NCI-H446 treated with DMSO at 0.1 percent for 48 hours (cell line): ENCODE measurements at regions not wholly inside any gene's neighbourhood (a gene's known extent, or its start where the extent isn't known, plus 50 kb on each side); places are given as distances from the start of the nearest gene placed in this dataset.
A peak's percentile ranks its signal among the peaks of the same experiment; 100 is the strongest.

Experiments used
- DNase-seq: peaks from one replicate; lab custom pipeline; 2025; lab: John Stamatoyannopoulos, UW

DNA sequence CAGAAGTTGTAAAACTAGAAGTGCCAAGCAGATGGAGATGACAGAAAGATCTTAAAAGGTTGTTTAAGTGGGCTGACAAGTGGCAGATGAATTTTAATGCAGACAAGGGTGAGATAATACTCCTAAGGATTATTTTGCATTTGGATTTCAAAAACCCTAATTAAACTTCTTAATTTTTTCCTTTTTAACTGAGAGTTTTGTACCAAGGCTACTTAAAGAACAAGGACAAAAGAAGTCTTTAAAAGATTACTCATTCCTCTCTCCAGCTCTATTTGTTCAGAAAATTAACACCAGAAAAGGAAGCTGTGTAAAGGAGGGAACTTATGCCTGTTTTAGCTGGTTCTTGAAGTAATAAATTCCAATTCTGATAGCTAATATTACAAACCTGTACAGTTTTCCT lies 275.4 kb downstream of the ETNK1 start:
- no peak for DNase-seq

DNA sequence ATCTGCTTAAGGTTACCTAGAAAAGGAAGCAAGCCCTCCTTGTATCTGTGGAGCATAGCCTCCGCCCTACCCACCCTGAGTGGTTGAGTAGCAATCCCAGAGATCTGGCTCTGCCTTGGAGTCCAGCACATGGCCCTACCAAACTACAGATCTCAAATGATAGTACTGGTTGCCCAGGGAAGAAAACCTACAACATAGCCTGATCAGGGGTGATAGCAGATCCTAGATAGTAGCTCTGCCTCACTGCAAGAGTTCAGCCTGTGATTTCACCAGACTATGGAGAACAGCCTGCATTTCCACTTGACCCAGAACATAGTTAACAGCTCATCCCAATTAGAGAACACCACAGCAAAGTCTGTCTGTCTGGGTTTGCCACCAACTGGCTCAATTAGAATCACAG lies 279.5 kb downstream of the ETNK1 start:
- no peak for DNase-seq

GRCh38 chr12:22916241-22916640 lies 291.3 kb downstream of the ETNK1 start:
- no peak for DNase-seq

GRCh38 chr12:22916815-22917214 lies 291.8 kb downstream of the ETNK1 start:
- DNase-seq: no peak

- DNase-seq: no peak
Observed at GRCh38 chr12:22919883-22920282, 294.9 kb downstream of the ETNK1 start.

- no peak for DNase-seq
Observed at GRCh38 chr12:22923768-22924167, 298.8 kb downstream of the ETNK1 start.

GRCh38 chr12:22924391-22924790 lies 299.4 kb downstream of the ETNK1 start:
- DNase-seq: no peak

DNA sequence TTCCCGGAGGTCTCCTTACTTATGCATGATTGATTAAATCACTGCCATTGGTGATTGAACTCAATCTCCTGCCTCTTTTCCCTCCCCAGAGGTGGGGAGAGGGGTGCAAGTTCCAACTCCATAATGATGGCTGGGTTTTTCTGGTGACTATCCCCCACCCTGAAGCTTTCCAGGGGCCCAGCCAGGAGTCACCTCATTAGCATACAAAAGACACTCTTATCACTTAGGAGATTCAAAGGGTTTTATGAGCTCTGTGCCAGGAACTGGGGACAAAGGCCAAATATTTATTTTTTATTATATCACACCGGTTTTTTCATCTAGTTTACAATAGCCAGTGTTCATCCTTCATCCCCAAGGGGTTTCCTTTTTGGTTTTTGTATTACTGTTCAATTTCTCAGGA lies 300.7 kb downstream of the ETNK1 start:
- DNase-seq: no peak

DNA sequence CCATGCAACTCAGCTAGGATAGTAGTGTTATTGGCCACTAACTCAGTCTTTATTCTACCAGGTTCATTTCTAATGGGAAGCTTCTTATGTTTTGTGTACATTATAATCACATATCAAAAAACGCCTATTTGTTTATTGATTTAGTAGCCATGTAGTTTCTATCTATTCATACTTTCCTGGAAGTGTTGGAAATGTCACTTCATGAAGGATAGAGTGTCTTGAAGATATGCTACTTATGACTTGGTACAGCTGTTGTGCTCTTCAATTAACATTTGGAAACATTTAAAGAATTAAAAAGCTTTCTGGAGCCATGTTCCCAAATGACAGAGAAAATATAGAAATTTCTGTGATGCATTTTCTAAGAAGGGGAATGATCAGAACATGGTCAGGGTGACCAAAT lies 307.5 kb downstream of the ETNK1 start:
- no peak for DNase-seq

DNA sequence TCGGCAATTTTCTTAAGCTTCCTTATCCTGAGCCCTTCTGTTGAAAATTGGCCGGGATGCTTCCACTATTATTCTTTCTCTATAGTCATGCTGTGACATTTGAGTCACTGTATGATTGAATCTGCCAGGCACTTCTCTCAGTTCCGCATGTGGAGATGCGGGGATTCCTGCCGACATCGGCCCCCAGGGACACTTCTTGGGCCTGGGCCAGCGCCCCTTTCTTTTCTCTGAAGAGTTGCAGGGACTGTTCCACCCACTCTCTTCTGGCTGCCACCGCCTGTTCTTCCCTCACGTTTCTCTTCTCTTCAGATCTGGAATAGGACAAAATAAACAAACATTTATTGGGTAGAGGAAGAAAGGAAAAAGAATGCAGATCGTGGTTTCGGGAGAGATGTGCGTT lies 310.1 kb downstream of the ETNK1 start:
- peak; percentile 78 for DNase-seq

DNA sequence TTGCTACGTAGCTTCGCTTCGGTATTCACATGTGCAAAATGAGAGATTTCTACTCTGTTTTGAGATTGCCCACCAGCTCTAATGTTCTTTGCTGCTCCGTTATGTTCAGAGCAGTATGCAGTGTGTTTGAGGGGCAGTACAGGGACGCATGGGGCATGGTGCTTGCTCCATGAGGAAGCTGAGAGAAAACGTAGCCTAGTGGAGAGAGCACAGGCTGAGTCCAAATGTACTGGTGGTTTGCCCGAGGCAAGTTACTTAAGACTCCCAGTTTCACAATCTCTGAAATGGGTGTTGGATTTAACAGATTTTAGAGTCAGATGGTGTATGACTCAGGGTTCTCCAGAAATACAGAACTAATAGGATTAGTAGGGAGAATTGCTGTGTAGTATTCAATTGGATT lies 310.5 kb downstream of the ETNK1 start:
- DNase-seq: no peak

DNA sequence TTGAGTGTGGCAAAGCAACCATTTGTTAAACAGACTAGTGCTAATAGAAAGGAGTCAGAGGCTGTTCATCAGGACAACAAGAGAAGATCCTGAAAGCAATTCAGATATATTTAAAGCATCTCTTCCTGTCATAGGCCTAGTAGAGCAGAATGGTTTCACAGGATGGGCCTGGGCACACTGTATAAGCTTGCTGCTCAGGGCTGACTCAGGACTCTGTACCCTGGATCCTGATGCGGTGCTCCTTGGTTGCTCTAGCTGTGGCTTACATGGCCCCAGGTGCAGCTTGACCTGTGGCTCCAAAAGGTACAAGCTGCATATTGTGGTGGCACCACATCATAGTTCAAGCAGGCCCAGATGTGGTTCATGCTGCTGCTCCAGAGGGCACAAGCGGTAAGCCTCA lies 313.4 kb downstream of the ETNK1 start:
- no peak for DNase-seq

GRCh38 chr12:22951206-22951605 lies 326.2 kb downstream of the ETNK1 start:
- peak; percentile 47 for DNase-seq

DNA sequence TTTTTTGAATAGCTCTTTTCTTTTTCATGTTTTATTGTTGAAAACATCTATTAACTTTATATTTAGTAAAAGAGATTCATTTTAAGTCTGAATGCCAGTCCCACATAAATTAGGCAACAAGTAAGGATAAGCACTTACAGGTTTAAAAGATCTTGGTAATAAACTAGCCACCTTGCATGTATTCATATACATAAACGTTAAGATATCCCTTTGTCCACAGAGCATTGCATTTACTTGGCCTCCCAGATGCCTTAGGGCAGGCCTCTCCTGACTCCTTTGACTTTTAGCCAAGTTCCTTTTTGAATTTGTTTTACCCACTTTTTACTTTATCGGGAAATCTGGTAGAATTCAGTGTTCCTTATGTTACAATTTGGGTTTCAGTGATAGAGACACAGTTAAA lies 331.7 kb downstream of the ETNK1 start:
- no peak for DNase-seq

DNA sequence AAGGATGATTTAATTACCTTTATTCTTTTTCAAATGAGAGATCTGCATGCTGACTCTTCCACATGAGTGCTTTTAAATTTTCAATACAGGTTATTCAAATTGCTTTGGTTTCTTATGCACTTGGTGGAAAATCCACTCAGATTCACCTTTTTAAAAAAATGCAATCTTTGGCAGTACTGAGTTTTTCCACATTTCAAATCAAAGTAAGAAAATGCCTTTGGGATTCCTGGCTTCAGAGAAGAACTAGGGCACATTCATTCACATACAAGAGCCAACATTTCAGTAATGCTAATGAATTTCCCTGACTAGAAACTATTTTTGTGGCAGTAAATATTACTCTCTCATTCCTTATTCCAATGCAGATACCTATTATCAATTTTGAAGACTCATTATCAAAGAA lies 342.2 kb downstream of the ETNK1 start:
- DNase-seq: no peak

DNA sequence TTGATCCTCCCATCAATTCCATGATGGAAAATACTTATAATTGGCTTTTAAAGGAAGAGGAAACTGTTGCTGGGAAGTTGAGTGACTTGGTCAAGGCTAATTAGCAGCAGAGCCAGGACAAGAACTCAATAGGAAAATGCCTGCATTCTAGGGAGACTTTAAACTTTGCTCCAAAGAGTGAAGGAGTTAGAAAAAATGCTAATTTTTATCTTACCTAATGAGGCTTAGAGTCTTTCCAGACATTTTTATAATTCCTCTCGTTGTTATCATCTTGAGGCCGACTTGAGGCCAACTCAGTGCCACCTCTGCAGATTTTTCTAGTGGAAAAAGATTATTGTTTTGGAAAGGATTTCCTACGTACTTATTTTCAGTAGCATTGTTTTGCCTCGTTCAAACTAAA lies 344.6 kb downstream of the ETNK1 start:
- no peak for DNase-seq

DNA sequence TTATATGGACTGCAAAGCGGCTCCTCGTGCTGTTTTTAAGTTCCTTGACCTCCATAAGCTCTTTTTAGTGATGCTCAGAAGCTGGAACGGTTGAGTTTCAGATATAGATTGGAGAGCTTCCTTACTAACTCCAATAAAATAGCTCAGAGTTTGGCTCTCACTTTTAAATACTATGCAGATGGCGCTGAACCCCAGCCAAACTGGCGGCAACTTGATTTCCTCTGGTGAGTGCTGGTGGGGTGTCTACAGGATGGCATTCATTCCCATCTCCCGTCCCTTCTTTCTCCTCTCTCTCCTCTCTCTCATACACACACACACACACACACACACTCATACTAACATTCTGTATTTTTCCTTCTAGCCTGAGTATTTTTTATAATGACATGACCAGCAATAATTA lies 346.3 kb downstream of the ETNK1 start:
- peak; percentile 92 for DNase-seq

GRCh38 chr12:22971701-22972191 lies 346.8 kb downstream of the ETNK1 start:
- DNase-seq: peak; percentile 33

DNA sequence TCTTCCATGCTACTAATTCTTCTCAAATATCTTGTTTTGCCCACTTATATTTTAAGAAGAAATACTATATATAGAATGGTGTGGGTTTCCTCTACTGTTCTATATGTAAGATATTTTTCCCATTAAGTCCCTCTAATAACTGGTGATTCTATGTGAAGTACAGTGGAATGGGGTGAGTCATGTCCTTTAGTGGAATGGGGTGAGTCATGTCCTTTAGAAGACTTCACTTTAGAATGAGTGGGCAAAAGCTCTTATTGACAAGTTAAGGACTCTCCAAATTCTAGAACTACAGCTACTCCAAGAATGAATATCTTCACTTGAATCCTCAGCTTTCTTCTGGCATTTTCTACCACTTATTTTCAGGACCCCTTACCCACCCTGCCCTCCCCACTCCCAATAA lies 349.9 kb downstream of the ETNK1 start:
- DNase-seq: peak; percentile 46

- peak; percentile 86 for DNase-seq
Observed at GRCh38 chr12:22978962-22979361, 354.0 kb downstream of the ETNK1 start.

DNA sequence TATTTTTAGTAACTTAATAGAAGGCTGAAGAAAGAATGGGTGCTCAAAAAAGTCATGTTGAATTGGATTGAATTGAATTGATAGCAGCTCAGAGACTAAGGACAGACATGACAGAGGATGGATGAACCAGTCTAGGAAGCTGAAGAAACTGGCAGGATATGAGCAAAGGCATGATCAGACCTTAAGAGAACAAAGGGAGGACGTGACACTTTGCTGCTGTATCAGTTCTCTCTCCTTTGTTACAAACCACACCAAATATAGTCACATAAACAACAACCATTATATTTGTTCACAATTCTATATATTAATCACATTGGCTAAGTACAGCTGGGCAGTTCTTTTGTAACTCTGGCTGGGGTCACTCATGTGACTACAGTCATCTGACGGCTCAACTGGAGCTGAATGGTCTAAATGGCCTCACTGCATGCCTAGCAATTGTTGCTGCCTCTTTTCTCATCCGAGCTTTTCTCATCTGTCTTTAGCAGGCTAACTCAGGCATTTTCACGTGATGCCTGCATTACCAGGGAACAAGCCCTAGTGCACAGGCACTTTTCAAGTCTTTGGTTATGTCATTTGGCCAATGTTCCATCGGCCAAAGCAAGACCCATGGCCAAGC lies 355.0 kb downstream of the ETNK1 start:
- no peak for DNase-seq

DNA sequence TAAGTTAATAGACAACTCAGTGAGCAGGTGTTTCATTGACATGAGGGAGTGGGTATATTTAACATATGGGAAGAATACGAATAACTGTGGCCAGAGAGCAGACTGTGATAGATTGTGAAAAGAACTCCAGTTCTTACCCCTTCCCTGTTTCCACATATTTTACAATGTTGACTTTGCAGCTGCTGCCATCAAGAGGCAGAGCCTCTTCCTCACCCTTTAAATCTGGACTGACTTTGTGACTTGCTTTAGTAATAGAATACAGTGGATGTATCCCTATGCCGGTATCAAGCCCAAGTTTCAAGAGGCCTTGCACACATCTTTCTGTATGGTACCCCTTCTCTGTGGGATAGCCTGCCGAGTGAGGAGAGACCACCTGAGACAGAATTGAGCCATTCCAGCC lies 356.7 kb downstream of the ETNK1 start:
- peak; percentile 51 for DNase-seq

GRCh38 chr12:22982635-22983034 lies 357.7 kb downstream of the ETNK1 start:
- DNase-seq: no peak

GRCh38 chr12:22986997-22987396 lies 362.0 kb downstream of the ETNK1 start:
- DNase-seq: peak; percentile 15

- no peak for DNase-seq
Observed at GRCh38 chr12:22990501-22990900, 365.5 kb downstream of the ETNK1 start.
